ENCODE measurements at regions not wholly inside any gene's neighbourhood (a gene's known extent, or its start where the extent isn't known, plus 50 kb on each side); places are given as distances from the start of the nearest gene placed in this dataset.

DNA sequence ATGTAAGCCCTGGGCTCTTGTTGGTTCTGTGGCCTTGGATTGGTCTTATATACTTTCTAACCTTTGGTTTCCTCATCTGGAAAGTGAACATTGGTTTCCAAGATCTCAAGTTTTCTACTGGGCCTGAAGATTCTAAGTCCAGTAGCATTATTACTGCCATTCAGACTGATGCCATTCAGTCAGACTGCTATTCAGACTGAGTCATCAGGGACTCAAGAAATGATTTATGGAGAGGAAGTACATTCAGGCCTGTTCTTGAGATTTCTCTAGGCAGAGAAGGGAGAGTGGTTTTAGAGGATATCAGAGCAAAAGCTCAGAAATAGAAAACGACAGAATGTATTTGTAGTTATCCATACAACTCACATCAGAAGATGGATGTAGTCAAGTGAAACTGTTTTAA is 557.2 kb downstream of the NR2F2 start (continued):
- TF ChIP-seq SIN3A (IDR thresholded peaks at IDR 0.05; ENCODE audit: borderline replicate concordance in 2 of 2, control insufficient read depth in 1 of 2, low read depth in 2 of 2, low read length in 2 of 2) (no peak), BACH1 (tag; IDR thresholded peaks at IDR 0.05) (no peak), ZNF518B (CRISPR knock-in tag; IDR thresholded peaks at IDR 0.05) (no peak), BCOR (IDR thresholded peaks at IDR 0.05) (no peak), SPI1 (IDR thresholded peaks at IDR 0.05; ENCODE audit: borderline replicate concordance, low read depth, low read length) (0 out of 2 replicates have a peak, but pooled peaks have one; percentile 18), LEF1 (IDR thresholded peaks at IDR 0.05) (no peak), EP400 (IDR thresholded peaks at IDR 0.05) (no peak), DNMT1 (IDR thresholded peaks at IDR 0.05) (no peak), PHB2 (IDR thresholded peaks at IDR 0.05; ENCODE audit: low read depth) (no peak), RBM25 (IDR thresholded peaks at IDR 0.05; ENCODE audit: low read depth, low read length, severe bottlenecking) (no peak), MEF2A (IDR thresholded peaks at IDR 0.05; ENCODE audit: control insufficient read depth, low read depth, low read length) (no peak), CHD1 (IDR thresholded peaks at IDR 0.05; ENCODE audit: low read length) (no peak), ZBTB43 (CRISPR knock-in tag; IDR thresholded peaks at IDR 0.05) (no peak), ZBTB2 (IDR thresholded peaks at IDR 0.05) (no peak), TBP (optimal IDR thresholded peaks at IDR 0.05; ENCODE audit: low read depth, low read length) (no peak), PHTF2 (CRISPR knock-in tag; IDR thresholded peaks at IDR 0.05) (no peak), RBM15 (IDR thresholded peaks at IDR 0.05; ENCODE audit: insufficient read depth, low read length) (no peak), ETV1 (tag; conservative IDR thresholded peaks at IDR 0.05; ENCODE audit: low read depth) (peak; percentile 39; the same call in 1 of the 2 replicates), CTCF (IDR thresholded peaks at IDR 0.05 in 2 of 3, conservative IDR thresholded peaks at IDR 0.05 in 1 of 3; ENCODE audit: insufficient read depth in 2 of 3, low read depth in 1 of 3, low read length in 3 of 3) (no peak), TAF9B (IDR thresholded peaks at IDR 0.05; ENCODE audit: partially characterized antibody) (no peak), CREM (IDR thresholded peaks at IDR 0.05; ENCODE audit: low read depth) (no peak)
- TF ChIP-seq, protein P1, sequence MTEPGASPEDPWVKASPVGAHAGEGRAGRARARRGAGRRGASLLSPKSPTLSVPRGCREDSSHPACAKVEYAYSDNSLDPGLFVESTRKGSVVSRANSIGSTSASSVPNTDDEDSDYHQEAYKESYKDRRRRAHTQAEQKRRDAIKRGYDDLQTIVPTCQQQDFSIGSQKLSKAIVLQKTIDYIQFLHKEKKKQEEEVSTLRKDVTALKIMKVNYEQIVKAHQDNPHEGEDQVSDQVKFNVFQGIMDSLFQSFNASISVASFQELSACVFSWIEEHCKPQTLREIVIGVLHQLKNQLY (CRISPR knock-in tag; conservative IDR thresholded peaks at IDR 0.05) = no peak

Data from K562 (cell line).